Mesendoderm (in vitro differentiated cells): ENCODE measurements at regions not wholly inside any gene's neighbourhood (a gene's known extent, or its start where the extent isn't known, plus 50 kb on each side); places are given as distances from the start of the nearest gene placed in this dataset.
A peak's percentile ranks its signal among the peaks of the same experiment; 100 is the strongest.

Experiments used
- DNase-seq: peaks from one replicate; pipeline ENCODE4 v3.0.0; 2013
- H2AK5ac ChIP-seq: 2 replicates; pipeline ENCODE4 v1.6.1; 2013; ENCODE audit warnings: low read length, inconsistent platforms
- H2BK120ac ChIP-seq: 2 replicates; pipeline ENCODE4 v1.6.1; 2013; ENCODE audit warnings: low read depth, mild to moderate bottlenecking, low read length, moderate library complexity, mixed read lengths
- H2BK15ac ChIP-seq: replicated peaks from 2 replicates; pipeline ENCODE4 v1.6.1; 2013; ENCODE audit warnings: low read depth, mild to moderate bottlenecking, moderate library complexity
- H2BK5ac ChIP-seq: 2 replicates; pipeline ENCODE4 v1.6.1; 2013; ENCODE audit warnings: low read length, inconsistent platforms
- H3K18ac ChIP-seq: 2 replicates; pipeline ENCODE4 v1.6.1; 2013; ENCODE audit warnings: mild to moderate bottlenecking, low read length, mixed read lengths
- H3K23ac ChIP-seq: one replicate; pipeline ENCODE4 v1.6.1; 2013; ENCODE audit warnings: low read length
- H3K27ac ChIP-seq: 2 replicates; pipeline ENCODE4 v1.5.1; 2013; ENCODE audit warnings: low read depth, mild to moderate bottlenecking, inconsistent platforms, low read length, moderate library complexity
- H3K27me3 ChIP-seq: 2 replicates; pipeline ENCODE4 v1.6.1; 2013; ENCODE audit warnings: low read length, control low read depth, mild to moderate bottlenecking, inconsistent platforms; ENCODE audit not compliant: insufficient read depth, poor library complexity
- H3K36me3 ChIP-seq: 2 replicates; pipeline ENCODE4 v1.6.1; 2013; ENCODE audit warnings: low read length, inconsistent platforms; ENCODE audit not compliant: control insufficient read depth, insufficient read depth
- H3K4ac ChIP-seq: one replicate; pipeline ENCODE4 v1.6.1; 2013; ENCODE audit warnings: low read depth, mild to moderate bottlenecking, low read length, moderate library complexity
- H3K4me1 ChIP-seq: 2 replicates; pipeline ENCODE4 v1.6.1; 2013; ENCODE audit warnings: low read depth, low read length, inconsistent platforms; ENCODE audit not compliant: control insufficient read depth
- H3K4me2 ChIP-seq: 2 replicates; pipeline ENCODE4 v1.6.1; 2013; ENCODE audit warnings: low read length
- H3K4me3 ChIP-seq: 2 replicates; pipeline ENCODE4 v1.5.1; 2013; ENCODE audit warnings: mild to moderate bottlenecking, low read length
- H3K56ac ChIP-seq: one replicate; pipeline ENCODE4 v1.6.1; 2013; ENCODE audit warnings: low read length
- H3K79me1 ChIP-seq: 2 replicates; pipeline ENCODE4 v1.6.1; 2013; ENCODE audit warnings: low read length, inconsistent platforms
- H3K79me2 ChIP-seq: 2 replicates; pipeline ENCODE4 v1.6.1; 2013; ENCODE audit warnings: mild to moderate bottlenecking, low read length; ENCODE audit not compliant: control insufficient read depth, insufficient read depth
- H3K9ac ChIP-seq: 2 replicates; pipeline ENCODE4 v1.6.1; 2013; ENCODE audit warnings: low read length, inconsistent platforms
- H4K5ac ChIP-seq: one replicate; pipeline ENCODE4 v1.6.1; 2013; ENCODE audit warnings: low read length
- H4K8ac ChIP-seq: one replicate; pipeline ENCODE4 v1.6.1; 2013; ENCODE audit warnings: low read depth, mild to moderate bottlenecking, control low read depth, low read length, moderate library complexity
- WGBS: extraction: QIAGEN DNeasy Blood & Tissue Kit; methylation state at CpG from one replicate; pipeline ENCODE4 v1.1.7; 2013; ENCODE audit warnings: low lambda C conversion rate, missing lambda C conversion rate; ENCODE audit not compliant: insufficient coverage; ENCODE audit errors: extremely low coverage; 5-methylcytosine and 5-hydroxymethylcytosine counted together

DNA sequence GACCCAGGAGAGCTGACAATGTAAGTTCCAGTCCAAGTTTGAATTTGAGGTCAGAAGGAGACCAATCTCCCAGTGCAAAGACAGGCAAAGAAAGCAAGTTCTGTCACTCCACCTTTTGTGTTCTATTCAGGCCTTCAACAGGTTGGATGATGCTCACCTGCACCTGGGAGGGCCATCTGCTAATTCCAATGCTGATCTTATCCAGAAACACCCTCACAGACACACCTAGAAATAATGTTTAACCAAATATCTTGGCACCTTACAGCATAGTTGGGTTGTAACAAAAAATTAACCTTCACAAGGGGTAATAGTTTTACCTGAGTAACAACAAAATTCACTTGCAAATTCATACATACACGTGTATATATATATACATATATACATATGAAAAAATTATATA is 190.8 kb downstream of the DIRAS2 start:
- Histone ChIP-seq H4K8ac (no peak overlapping the region), H3K4me3 (no peak overlapping the region), H4K5ac (no peak overlapping the region), H3K79me1 (no peaks in the 10 kb centered on the region), H3K79me2 (no peaks in the 10 kb centered on the region), H3K56ac (no peak overlapping the region), H3K4me1 (no peaks in the 10 kb centered on the region), H2BK15ac (no peak overlapping the region), H2AK5ac (no peak overlapping the region), H2BK5ac (no peak overlapping the region), H3K27ac (no peak overlapping the region), H3K4me2 (no peak overlapping the region), H3K27me3 (no peaks in the 10 kb centered on the region), H3K18ac (no peak overlapping the region), H3K4ac (no peak overlapping the region), H2BK120ac (no peak overlapping the region), H3K36me3 (no peaks in the 10 kb centered on the region), H3K9ac (no peak overlapping the region), H3K23ac (no peak overlapping the region)
- DNase-seq: no peak
- WGBS: no CpG with 5 or more reads among the region's 1 CpG

DNA sequence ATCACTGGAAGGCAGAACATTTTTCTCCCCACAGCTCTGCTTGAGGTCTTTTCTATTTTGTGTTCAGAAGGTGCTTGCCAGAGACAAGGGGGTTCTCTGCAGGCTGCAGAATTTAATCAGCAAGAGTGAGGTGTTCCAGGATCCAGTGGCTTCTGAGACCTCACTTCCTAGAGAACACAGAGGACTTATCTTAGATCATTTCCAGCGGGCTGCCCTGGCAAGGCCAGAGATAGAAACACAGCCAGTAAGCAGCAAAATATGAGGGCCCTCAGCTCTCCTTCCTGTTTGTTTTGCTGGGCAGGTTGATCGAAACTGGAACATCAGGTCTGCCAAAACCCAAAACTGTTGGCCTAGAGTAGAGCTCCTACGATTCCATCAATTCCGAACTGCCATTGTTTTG is 187.3 kb downstream of the DIRAS2 start:
- H3K9ac ChIP-seq: no peak overlapping the region
- no peaks in the 10 kb centered on the region for H3K79me1 ChIP-seq
- H3K23ac ChIP-seq: no peak overlapping the region
- no peak overlapping the region for H2BK15ac ChIP-seq
- no peaks in the 10 kb centered on the region for H3K27me3 ChIP-seq
- H3K4me2 ChIP-seq: no peak overlapping the region
- no peak overlapping the region for H2AK5ac ChIP-seq
- no peak for DNase-seq
- H4K5ac ChIP-seq: no peak overlapping the region
- no CpG with 5 or more reads among the region's 4 CpGs for WGBS
- no peak overlapping the region for H3K4ac ChIP-seq
- no peaks in the 10 kb centered on the region for H3K36me3 ChIP-seq
- H3K4me1 ChIP-seq: no peaks in the 10 kb centered on the region
- H3K4me3 ChIP-seq: no peak overlapping the region
- no peak overlapping the region for H3K18ac ChIP-seq
- H2BK5ac ChIP-seq: no peak overlapping the region
- no peak overlapping the region for H2BK120ac ChIP-seq
- no peak overlapping the region for H3K56ac ChIP-seq
- no peak overlapping the region for H4K8ac ChIP-seq
- H3K27ac ChIP-seq: no peak overlapping the region
- no peaks in the 10 kb centered on the region for H3K79me2 ChIP-seq

DNA sequence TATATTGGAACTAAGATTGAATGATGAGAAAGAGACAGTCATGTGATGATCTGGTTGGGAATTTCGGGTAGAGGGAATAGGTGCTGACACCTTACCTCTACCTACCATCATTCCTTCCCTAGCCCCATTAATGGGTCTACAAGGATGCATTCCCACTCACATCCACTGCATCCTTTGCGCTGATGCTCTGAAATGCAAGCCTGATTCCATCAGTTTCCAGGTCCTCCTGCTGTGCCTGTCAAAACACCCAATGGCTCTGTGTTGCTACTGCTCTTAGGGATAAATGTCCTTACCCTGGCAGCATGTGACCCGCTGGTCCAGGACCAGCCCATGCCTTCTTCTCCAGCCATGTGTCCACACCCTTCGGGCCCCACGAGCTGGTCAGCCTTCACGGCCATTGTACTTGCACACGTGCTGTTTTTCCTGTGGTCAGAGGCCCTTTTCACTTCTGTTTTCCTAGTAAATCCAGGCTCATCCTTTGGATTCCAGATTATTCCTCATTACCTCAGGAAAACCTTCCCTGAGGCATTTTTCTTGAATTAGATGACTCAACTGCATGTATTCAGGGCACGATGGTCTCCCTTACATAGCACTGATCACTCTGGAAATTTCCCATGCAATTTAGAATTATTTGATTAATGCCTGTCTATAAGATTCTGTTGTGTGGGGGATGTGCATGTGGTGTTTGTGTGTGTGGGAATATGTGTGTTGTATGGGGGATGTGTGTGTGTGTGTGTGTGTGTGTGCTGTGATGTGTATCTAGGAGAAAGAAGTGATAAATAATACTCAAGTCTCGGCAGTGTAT is 185.0 kb downstream of the DIRAS2 start:
- H3K23ac ChIP-seq: no peak overlapping the region
- no peak overlapping the region for H3K4me2 ChIP-seq
- H4K8ac ChIP-seq: no peak overlapping the region
- H3K4me1 ChIP-seq: no peaks in the 10 kb centered on the region
- no CpG with 5 or more reads among the region's 9 CpGs for WGBS
- H3K4me3 ChIP-seq: no peak overlapping the region
- DNase-seq: no peak
- H3K56ac ChIP-seq: no peak overlapping the region
- H3K27ac ChIP-seq: no peak overlapping the region
- no peaks in the 10 kb centered on the region for H3K79me2 ChIP-seq
- H2AK5ac ChIP-seq: no peak overlapping the region
- no peaks in the 10 kb centered on the region for H3K27me3 ChIP-seq
- H2BK120ac ChIP-seq: no peak overlapping the region
- H3K9ac ChIP-seq: no peak overlapping the region
- no peak overlapping the region for H2BK5ac ChIP-seq
- no peaks in the 10 kb centered on the region for H3K79me1 ChIP-seq
- no peak overlapping the region for H4K5ac ChIP-seq
- no peak overlapping the region for H2BK15ac ChIP-seq
- H3K18ac ChIP-seq: no peak overlapping the region
- H3K36me3 ChIP-seq: no peaks in the 10 kb centered on the region
- no peak overlapping the region for H3K4ac ChIP-seq

DNA sequence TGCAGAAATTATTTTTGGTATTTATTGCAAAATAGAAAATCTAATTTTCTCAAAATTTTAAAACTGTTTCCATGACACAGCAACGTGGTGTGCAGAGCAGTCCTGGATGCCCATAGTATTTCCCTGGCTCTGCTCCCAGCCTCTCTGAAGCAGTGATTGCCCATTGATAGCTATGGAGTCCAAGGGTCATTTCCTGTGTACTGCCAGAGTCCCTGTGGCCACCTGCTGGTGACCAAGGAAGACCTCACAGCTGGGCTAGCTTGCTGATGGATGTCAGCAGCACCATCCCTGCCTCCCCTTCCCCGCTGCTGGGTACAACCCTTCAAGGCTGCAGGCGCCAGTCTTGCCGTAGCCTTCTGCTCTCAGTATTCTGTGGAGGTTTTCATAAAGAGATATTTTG is 184.1 kb downstream of the DIRAS2 start:
- DNase-seq: peak; percentile 72
- Histone ChIP-seq H3K4me1 (no peaks in the 10 kb centered on the region), H3K4ac (no peak overlapping the region), H4K5ac (no peak overlapping the region), H2BK15ac (no peak overlapping the region), H3K9ac (no peak overlapping the region), H3K23ac (no peak overlapping the region), H3K4me3 (no peak overlapping the region), H3K36me3 (no peaks in the 10 kb centered on the region), H2BK120ac (no peak overlapping the region), H3K56ac (no peak overlapping the region), H4K8ac (no peak overlapping the region), H3K27ac (no peak overlapping the region), H3K79me1 (no peaks in the 10 kb centered on the region), H3K79me2 (no peaks in the 10 kb centered on the region), H3K18ac (no peak overlapping the region), H2AK5ac (no peak overlapping the region), H3K4me2 (no peak overlapping the region), H2BK5ac (no peak overlapping the region), H3K27me3 (no peaks in the 10 kb centered on the region)
- WGBS: no CpG with 5 or more reads among the region's 4 CpGs

DNA sequence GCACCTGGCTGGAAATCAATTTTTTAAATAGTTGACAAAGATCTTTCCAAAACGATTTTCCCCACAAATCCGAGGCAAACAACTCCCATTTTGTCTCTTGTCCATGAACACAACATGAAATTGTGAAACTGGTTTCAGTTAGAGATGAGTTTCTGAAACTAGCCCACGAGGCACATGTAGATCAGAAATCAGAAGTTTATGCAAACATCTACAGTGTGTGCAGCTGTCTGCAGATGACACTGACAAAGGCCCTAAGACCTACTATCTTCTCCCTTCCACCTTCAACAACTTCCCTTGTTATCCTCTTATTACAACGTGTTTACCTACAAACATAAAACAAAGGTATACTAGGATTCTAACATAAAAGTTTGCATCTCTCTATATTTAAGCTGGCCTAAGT is 183.3 kb downstream of the DIRAS2 start:
- Histone ChIP-seq H3K4me1 (no peaks in the 10 kb centered on the region), H3K9ac (no peak overlapping the region), H3K18ac (no peak overlapping the region), H3K4ac (no peak overlapping the region), H3K36me3 (no peaks in the 10 kb centered on the region), H3K4me2 (no peak overlapping the region), H3K27ac (no peak overlapping the region), H4K8ac (no peak overlapping the region), H2BK5ac (no peak overlapping the region), H3K79me1 (no peaks in the 10 kb centered on the region), H3K4me3 (no peak overlapping the region), H2AK5ac (no peak overlapping the region), H3K56ac (no peak overlapping the region), H4K5ac (no peak overlapping the region), H3K27me3 (no peaks in the 10 kb centered on the region), H3K23ac (no peak overlapping the region), H2BK15ac (no peak overlapping the region), H2BK120ac (no peak overlapping the region), H3K79me2 (no peaks in the 10 kb centered on the region)
- no peak for DNase-seq
- WGBS: 100% methylated on average over 1 of the region's 4 CpGs

DNA sequence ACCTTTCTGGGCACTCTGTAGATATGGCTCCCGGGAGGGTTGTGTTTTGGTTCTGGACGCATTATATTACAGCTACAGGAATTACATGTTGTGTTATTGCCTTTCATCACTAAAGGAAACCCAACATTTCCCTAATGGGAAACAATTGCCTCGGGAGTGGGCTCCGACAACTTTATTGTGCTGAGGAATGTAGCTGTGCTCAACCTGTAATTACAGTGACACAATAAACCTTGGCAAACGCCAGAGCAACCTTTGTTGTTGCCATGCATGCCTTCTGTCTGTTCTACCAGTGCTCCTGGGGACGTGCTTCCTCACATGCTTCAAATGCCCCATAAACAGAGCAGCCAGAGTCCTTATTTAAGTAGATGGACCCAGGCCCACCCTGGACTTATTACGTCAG is 182.4 kb downstream of the DIRAS2 start:
- H3K79me1 ChIP-seq: no peaks in the 10 kb centered on the region
- WGBS: no CpG with 5 or more reads among the region's 7 CpGs
- H2AK5ac ChIP-seq: no peak overlapping the region
- no peak overlapping the region for H2BK120ac ChIP-seq
- H3K4me3 ChIP-seq: no peak overlapping the region
- no peak overlapping the region for H3K4me2 ChIP-seq
- no peaks in the 10 kb centered on the region for H3K27me3 ChIP-seq
- no peak overlapping the region for H3K27ac ChIP-seq
- peak; percentile 77 for DNase-seq
- no peaks in the 10 kb centered on the region for H3K4me1 ChIP-seq
- H3K79me2 ChIP-seq: no peaks in the 10 kb centered on the region
- H2BK15ac ChIP-seq: no peak overlapping the region
- H2BK5ac ChIP-seq: no peak overlapping the region
- no peak overlapping the region for H4K8ac ChIP-seq
- H3K9ac ChIP-seq: no peak overlapping the region
- H3K23ac ChIP-seq: no peak overlapping the region
- no peak overlapping the region for H3K18ac ChIP-seq
- no peak overlapping the region for H4K5ac ChIP-seq
- no peaks in the 10 kb centered on the region for H3K36me3 ChIP-seq
- H3K56ac ChIP-seq: no peak overlapping the region
- H3K4ac ChIP-seq: no peak overlapping the region
